DMS153 treated with DMSO at 0.1 percent for 48 hours (cell line): ENCODE measurements at regions not wholly inside any gene's neighbourhood (a gene's known extent, or its start where the extent isn't known, plus 50 kb on each side); places are given as distances from the start of the nearest gene placed in this dataset.

Experiments used
- DNase-seq: peaks from one replicate; lab custom pipeline; 2025; ENCODE audit not compliant: unreplicated experiment; lab: John Stamatoyannopoulos, UW

GRCh38 chr4:35300996-35301774 is 943.1 kb downstream of the ARAP2 start:
- DNase-seq, result no peak

DNA sequence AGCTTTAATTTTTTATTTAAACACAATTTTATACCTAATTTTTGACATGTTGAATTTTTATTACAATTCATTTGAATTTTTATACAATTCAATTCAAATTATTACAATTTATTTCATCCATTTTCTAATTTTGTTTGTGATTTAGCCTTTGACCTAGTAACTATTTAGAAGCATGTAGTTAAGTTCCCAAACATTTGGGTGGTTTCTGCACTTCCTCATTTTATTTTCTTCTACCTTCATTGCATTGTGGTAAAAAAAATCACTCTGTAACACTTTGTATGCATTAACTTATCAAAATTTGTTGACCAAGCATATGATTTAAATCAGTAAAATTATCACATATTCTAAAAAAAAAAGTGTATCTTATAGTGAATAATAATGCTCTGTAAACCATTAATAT is 928.9 kb downstream of the ARAP2 start:
- no peak for DNase-seq

DNA sequence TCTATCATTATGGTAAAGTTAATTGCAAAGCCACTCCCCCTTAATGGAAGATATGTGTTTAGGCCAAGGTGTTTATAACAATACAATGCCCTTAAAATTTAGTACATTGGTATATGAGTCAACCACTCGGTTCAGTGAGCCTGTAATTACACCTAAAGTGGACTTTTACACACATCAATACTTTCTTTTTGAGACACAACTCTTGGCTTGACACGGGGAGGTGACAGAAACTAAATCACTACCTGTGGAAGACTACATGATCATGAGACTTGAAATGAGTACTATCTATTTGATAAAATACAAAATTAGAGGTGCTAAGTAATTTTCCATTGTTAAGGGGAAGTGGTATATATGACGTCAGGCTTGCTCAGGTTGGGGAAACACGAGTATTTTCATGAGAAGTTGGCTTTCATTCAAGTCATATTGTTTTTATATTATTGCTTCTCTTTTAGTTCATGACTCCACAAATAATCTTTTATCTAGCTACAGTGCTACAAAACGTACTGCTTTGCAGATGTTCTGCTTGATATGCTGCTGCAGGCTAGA is 918.3 kb downstream of the ARAP2 start:
- DNase-seq, result no peak

DNA sequence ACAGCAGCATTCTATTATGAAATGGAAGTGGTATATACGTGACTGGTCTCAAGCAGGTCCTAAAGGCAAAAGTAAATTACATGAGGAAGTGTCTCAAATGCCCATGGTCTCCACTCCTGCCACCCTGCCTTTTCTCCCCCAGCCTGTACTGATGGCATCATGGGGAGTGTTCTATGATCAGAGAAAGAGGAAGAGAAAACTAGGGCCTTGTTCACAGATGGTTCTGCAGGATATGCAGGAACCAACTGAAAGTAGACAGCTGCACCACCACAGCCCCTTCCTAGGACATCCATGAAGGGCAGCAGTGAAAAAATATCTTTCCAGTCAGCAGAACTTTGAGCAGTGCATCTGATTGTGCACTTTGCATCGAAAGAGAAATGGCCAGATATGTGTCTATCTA is 901.5 kb downstream of the ARAP2 start:
- no peak for DNase-seq

- DNase-seq, result no peak
Observed at GRCh38 chr4:35347276-35347675, 897.0 kb downstream of the ARAP2 start.

DNA sequence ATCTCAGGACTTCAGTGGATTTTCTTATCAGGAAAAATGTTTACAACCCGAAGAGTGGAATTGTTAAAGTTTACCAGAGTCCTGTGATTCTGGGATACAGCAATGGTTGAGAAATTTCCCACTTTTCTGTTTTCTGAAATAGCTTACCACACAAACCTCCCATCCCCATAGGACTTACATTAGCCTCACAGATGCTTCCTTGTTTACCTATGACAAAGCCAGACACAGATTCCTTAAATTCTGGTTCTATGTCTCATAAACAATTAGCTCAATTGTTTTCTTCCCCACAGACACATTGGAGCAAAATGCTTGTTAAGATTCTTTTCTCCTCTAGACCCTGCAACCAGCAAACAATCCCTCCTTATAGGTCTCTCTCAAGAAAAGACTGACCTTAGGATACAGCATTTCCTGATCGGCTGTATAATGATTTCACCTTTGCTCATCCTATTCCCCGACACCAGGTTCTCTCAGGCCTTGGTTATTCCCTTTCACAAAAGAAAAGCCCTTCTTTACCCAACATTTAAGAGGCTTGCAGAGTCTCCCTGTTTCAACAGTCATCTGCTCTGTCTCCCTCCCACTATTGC is 886.2 kb downstream of the ARAP2 start:
- DNase-seq, result no peak

- DNase-seq, result no peak
Observed at GRCh38 chr4:35364321-35364870, 879.9 kb downstream of the ARAP2 start.

DNA sequence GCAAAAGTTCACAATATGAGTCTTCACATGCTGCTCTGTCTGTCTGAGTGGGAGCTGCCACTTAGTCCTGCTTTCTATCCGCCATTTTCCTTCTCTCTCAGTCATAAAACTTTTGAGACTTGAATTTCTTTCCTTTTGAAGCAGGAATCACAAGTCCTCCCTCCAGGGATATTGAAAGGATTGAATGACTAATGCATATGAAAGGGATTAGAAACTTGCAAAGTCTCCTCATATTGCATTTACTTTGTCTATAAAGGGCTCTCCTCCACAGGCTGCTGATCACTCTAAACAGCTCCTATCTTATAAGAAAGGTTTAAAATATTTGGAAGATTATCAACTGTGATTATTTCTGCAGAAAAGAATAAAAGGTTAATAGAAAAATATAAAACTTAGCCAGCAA is 879.1 kb downstream of the ARAP2 start:
- DNase-seq, result no peak

- no peak for DNase-seq
Observed at GRCh38 chr4:35399912-35400311, 844.4 kb downstream of the ARAP2 start.

- no peak for DNase-seq
Observed at GRCh38 chr4:35423104-35423503, 821.2 kb downstream of the ARAP2 start.

DNA sequence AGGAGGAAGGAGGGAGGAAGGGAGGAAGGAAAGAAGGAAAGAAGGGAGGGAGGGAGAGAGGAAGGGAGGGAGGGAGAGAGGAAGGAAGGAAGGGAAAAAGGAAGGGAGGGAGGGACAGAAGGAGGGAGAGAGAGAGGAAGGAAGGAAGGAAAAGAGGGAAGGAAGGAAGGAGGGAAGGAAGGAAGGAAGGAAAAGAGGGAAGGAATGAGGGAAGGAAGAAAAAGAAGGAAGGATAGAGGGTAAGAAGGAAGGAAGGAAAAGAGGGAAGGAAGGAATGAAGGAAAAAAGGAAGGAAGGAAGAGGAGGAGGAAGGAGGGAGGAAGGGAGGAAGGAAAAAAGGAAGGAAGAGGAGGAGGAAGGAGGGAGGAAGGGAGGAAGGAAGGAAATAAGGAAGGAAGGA is 796.8 kb downstream of the ARAP2 start:
- no peak for DNase-seq

DNA sequence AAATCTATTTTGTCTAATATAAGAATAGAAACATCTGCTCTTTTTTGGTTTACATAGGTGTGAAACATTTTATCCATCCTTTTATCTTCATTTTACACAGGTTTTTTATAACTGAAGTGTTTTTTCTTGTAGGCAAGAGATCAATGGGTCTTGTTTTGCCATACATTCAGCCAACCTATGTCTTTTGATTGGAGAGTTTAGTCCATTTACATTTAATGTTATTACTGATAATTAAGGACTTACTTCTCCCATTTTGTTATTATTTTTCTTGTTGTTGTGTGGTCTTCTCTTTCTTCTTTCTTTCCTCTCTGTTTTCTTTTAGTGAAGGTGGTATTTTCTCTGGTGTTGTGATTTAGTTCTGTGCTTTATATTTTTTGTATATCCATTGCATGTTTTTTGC is 785.3 kb downstream of the ARAP2 start:
- no peak for DNase-seq

DNA sequence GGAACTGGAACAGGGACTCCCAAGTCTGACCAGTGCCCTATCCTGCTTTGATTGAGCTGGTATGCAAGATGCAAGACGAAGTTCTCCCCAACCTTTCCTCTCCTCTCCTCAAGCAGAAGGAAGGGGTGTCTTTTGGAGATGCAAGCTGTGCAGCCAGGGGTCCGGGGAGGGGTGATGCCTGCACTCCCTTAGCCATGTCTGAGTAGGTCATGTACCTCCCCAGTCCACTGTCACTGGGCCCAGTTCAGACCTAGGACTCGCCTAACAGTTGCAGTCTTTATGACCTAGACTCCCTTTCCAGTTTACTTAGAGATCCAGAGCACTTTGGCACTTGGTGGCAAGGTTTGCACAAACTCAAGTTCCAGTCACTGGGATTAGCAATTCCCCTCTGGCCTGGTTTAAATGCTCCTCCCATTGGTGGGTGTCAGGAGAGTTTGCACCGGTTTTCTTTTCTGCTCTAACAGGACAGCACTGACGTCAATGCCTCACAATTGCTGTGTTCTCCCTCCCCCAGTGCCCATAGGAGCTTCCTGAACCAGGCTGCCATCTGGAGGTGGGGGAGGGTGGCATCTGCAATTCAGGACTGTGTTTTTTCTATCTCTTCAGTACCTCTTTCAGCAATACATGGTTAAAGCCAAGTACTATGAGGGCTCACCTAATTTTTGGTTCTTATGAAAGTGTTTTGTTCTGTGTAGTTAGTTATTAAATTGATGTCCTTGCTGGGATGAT is 782.2 kb downstream of the ARAP2 start:
- DNase-seq, result no peak

DNA sequence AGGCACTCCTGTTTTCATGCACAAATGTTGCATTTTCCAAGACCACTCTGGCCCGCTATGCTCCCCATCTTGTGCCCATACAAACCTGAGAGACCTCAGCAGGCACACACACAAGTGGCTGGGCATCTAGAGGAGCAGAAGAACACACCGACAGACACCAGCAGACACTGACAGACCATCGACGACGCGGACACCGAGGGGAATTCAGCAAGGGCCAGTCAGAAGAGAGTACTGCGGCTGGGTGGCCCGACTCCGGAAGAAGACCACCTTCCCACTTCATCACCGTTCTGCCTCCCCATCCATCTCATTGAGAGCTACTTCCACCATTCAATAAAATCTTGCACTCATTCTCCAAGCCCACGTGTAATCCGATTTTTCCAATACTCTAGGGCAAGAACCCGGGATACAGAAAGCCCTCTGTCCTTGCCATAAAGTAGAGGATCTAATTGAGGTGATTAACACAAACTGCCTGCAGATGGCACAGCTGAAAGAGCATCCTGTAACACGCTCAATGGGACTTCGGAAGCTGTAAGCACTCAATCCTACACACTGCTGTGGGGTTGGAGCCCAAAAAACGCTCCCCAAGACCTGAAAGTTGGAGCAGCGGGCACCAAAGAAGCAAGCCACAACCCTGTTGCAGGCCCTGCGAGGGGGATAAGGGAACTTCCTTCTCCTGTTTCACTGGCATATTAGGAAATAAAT is 780.9 kb downstream of the ARAP2 start:
- no peak for DNase-seq

DNA sequence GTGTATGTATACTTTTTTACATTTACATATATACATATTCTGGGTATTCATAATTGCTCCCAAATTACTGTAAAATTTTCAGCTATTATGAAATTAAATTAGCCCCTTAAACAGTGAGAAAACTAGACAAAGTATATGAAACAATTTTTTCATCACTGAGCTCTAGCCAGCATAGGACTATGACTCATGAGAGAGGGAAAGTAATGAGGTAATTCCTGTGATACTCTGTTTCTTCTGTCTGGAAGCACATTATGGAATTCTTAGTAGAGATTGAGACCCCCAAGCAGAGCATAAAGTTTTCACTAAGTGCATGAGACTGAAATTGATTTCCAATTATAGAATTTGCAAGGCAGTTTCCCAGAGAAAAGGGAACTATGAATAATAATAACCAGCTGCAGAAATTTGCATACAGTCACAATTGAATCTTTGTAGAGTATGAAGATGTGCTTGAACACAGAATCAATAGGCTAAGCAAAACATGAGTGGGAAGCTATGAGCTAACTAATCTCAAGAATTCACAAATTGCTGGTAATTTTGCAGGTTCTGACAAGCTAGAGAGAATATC is 779.3 kb downstream of the ARAP2 start:
- DNase-seq, result no peak

DNA sequence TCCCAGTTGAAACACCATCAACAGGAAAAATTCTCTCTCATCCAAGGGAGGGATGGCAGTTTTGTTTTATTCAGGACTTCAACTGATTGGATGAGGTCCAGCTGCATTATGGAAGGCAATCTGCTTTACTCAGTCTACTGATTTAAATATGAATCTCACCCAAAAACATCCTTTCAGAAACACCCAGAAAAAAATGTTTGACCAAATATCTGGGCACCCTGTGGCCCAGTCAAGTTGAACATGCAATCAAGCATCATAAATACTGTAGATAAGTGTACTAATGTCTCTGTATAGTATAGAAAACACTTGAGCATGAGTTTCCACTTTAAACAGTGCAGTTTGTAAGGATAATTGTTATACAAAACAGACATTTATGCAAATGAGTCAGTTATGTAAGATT is 753.2 kb downstream of the ARAP2 start:
- no peak for DNase-seq

GRCh38 chr4:35493977-35494376 is 750.3 kb downstream of the ARAP2 start:
- DNase-seq, result no peak

DNA sequence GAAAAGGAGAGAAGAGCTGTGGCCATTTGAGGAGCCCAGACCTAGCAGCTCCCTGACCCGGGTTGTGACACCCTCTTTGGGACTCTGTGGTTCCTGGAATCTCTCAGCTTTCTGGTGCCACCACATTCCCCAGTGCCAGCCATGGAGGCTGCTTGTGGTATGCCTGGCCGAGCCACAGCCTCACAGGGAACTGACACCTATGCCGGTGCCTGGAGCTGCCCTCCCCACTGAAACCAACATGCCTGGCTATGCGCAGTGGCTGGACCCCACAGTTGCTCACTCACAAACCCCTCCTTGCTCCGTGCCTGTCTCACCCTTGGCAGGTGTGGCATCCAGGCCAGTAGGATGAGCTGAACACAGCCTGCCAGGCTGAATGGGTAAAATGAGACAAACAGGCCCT is 749.4 kb downstream of the ARAP2 start:
- no peak for DNase-seq

DNA sequence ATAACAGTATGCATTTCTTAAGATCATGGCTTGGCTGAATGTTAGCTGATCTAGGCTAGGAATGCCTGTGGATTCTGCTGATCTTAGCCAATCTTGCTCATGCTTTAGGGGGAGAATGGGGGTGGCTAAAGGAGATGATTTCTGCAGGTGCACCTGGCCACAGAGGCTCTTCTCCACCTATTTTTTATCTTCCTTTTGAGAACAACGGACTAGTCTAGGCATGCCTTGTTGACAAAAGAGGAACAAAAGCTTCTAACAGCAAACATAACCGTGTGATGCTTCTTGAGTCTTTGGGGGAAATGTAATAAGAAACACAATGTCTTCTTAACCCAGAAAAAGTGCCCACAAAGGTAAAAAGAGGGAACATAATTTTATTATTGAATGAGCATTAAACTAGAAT is 743.5 kb downstream of the ARAP2 start:
- DNase-seq, result no peak

DNA sequence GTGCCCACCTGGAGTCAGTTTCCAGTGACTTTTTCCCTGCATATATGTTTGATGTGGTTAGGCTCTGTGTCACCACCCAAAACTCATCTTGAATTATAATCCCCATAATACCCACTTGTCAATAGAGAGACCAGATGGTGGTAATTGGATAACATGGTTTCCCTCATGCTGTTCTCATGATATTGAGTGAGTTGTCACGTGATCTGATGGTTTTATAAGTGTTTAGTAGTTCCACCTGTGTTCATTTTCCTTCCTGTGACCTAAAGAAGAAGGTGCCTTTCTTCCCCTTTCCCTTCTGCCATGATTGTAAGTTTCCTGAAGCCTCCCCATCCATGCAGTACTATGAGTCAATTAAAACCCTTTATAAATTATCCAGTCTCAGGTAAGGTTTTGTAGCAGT is 740.9 kb downstream of the ARAP2 start:
- no peak for DNase-seq

DNA sequence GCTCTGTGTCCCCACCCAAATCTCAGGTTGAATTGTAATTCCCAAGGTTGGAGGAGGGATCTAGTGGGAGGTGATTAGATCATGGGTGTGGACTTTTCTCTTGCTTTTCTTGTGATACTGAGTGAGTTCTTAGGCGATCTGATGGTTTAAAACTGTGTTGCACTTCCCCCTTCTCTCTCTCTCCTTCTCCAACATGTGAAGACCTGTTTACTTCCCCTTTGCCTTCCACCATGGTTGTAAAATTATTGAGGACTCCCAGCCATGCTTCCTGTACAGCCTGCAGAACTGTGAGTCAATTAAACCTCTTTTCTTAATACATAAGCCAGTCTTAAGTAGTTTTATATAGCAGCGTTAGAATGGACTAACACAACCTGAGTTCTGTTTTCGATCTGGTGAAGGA is 738.2 kb downstream of the ARAP2 start:
- no peak for DNase-seq
